ENCODE measurements at regions not wholly inside any gene's neighbourhood (a gene's known extent, or its start where the extent isn't known, plus 50 kb on each side); places are given as distances from the start of the nearest gene placed in this dataset.

DNA sequence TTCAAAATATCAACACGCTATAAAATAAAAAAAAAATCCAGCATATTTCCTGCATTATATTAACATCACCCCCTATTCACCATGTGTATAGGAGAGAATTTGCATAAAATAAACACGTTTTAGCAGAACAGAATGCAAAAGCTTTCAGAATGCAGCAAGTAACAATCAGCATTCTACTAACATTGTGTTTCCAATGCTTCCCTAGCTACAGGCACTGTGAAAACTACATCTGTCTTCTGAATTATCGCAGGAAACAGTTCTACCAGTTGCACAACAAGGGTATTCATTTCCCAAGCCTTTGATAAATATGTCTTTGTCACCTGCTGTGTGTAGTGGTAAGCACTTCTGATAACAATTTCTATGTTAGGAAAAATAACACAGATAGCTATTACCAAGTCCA, 1015.8 kb downstream of the CDH18 start:
- Histone ChIP-seq H3K9me3 (no peaks in the 10 kb centered on the region), H3K27me3 (no peaks in the 10 kb centered on the region), H3K36me3 (no peaks in the 10 kb centered on the region), H3K4me1 (no peaks in the 10 kb centered on the region), H3K27ac (no peak overlapping the region), H3K4me3 (no peak overlapping the region)
- intact Hi-C loops (cut with DNase I; ENCODE audit: low total_unique reads) (no loop called here), in situ Hi-C loops (cut with MboI; ENCODE audit: low sequenced_read_pairs in 4 of 4) (no loop called here)
- ATAC-seq = no peak
- DNase-seq = no peak
- TF ChIP-seq, protein P1, sequence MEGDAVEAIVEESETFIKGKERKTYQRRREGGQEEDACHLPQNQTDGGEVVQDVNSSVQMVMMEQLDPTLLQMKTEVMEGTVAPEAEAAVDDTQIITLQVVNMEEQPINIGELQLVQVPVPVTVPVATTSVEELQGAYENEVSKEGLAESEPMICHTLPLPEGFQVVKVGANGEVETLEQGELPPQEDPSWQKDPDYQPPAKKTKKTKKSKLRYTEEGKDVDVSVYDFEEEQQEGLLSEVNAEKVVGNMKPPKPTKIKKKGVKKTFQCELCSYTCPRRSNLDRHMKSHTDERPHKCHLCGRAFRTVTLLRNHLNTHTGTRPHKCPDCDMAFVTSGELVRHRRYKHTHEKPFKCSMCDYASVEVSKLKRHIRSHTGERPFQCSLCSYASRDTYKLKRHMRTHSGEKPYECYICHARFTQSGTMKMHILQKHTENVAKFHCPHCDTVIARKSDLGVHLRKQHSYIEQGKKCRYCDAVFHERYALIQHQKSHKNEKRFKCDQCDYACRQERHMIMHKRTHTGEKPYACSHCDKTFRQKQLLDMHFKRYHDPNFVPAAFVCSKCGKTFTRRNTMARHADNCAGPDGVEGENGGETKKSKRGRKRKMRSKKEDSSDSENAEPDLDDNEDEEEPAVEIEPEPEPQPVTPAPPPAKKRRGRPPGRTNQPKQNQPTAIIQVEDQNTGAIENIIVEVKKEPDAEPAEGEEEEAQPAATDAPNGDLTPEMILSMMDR (IDR thresholded peaks at IDR 0.05 in 4 of 5, conservative IDR thresholded peaks at IDR 0.05 in 1 of 5) = no peak
- TF ChIP-seq POLR2A (IDR thresholded peaks at IDR 0.05) = no peak

DNA sequence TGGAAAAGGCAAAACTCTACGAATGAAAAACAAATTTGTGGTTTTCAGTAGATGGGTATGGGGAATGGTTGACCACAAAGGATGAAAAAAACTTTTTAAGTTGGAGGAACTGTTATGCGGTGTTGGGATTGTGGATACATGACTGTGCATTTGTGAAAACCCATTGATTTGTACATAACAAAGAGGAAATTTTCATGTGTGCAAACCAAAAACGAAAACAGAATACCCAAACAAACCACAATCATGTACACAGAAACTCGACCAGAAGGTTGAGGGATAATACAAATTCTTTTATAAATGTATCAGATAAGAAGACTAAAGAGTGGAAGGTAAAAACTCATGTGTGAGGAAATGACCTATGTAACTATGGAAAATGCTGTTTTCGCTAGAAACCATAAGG, 1012.4 kb downstream of the CDH18 start:
- ATAC-seq = no peak

DNA sequence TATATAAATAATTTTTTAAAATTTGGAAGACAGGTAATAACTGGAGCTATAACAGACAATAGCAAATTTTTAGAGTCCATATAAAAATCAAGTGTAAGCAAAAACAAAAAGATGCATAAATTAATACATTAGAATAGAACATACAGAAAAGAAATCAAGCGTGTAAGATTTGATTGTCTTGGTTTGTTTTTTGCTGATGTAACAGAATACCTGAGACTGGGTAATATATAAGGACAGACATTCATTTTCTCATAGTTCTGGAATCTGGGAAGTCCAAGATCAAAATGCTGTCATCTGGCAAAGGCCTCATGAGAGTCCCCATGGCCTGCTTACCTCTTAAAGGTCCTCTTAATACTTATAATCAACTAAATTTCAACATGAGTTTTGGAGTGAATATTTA, 1010.1 kb downstream of the CDH18 start:
- Histone ChIP-seq H3K36me3 (no peaks in the 10 kb centered on the region), H3K27me3 (no peaks in the 10 kb centered on the region), H3K27ac (no peak overlapping the region), H3K4me3 (no peak overlapping the region), H3K4me1 (no peaks in the 10 kb centered on the region), H3K9me3 (no peaks in the 10 kb centered on the region)
- in situ Hi-C loops (cut with MboI; ENCODE audit: low sequenced_read_pairs in 4 of 4) = no loop called here
- ATAC-seq = no peak
- intact Hi-C loops (cut with DNase I; ENCODE audit: low total_unique reads) = no loop called here
- no peak for DNase-seq
- no peak for TF ChIP-seq POLR2A (IDR thresholded peaks at IDR 0.05)
- TF ChIP-seq, protein P1 (IDR thresholded peaks at IDR 0.05 in 4 of 5, conservative IDR thresholded peaks at IDR 0.05 in 1 of 5) = no peak

More for the DNA sequence above, 1012.4 kb downstream of the CDH18 start:
- H3K27me3 ChIP-seq = no peaks in the 10 kb centered on the region
- no peak for DNase-seq
- in situ Hi-C loops (cut with MboI; ENCODE audit: low sequenced_read_pairs in 4 of 4) (no loop called here), intact Hi-C loops (cut with DNase I; ENCODE audit: low total_unique reads) (no loop called here)
- TF ChIP-seq, protein P1 (IDR thresholded peaks at IDR 0.05 in 4 of 5, conservative IDR thresholded peaks at IDR 0.05 in 1 of 5) = no peak
- TF ChIP-seq POLR2A (IDR thresholded peaks at IDR 0.05) = no peak
- no peaks in the 10 kb centered on the region for H3K9me3 ChIP-seq
- H3K4me1 ChIP-seq = no peaks in the 10 kb centered on the region
- H3K27ac ChIP-seq = no peak overlapping the region
- no peaks in the 10 kb centered on the region for H3K36me3 ChIP-seq
- no peak overlapping the region for H3K4me3 ChIP-seq

DNA sequence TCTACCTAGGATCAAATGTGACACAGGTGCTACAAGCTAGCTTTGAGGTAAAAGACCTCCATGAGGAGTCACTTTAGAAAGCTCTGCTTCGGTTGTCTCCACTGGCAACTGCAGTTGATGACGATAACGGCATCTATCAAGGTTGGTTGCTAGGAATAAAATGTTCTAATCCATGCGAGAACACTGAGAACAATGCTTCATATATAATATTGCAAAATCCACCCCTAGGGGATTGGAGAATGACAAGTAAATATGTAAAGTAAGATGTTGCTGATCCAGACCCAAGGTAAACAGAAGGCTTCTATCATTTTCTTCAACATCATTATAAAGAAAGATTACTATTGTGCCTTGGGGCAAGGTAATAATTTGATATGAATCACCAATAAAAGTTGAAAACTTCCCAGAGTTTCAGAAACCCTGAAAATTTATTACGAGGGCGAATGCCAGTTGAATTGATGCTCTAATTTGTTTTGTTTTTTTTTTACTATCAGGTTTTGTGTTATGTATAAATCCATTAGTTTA, 1003.4 kb downstream of the CDH18 start:
- intact Hi-C loops (cut with DNase I; ENCODE audit: low total_unique reads) = no loop called here
- ATAC-seq (no peak), DNase-seq (no peak)

More for the DNA sequence above, 1003.4 kb downstream of the CDH18 start:
- in situ Hi-C loops (cut with MboI; ENCODE audit: low sequenced_read_pairs in 4 of 4) = no loop called here
- H3K27ac ChIP-seq = no peak overlapping the region
- H3K9me3 ChIP-seq = no peaks in the 10 kb centered on the region
- TF ChIP-seq, protein P1 (IDR thresholded peaks at IDR 0.05 in 4 of 5, conservative IDR thresholded peaks at IDR 0.05 in 1 of 5) = no peak
- TF ChIP-seq POLR2A (IDR thresholded peaks at IDR 0.05) = no peak
- H3K27me3 ChIP-seq = no peaks in the 10 kb centered on the region
- H3K36me3 ChIP-seq = no peaks in the 10 kb centered on the region
- no peaks in the 10 kb centered on the region for H3K4me1 ChIP-seq
- no peak overlapping the region for H3K4me3 ChIP-seq
